ENCODE measurements at regions not wholly inside any gene's neighbourhood (a gene's known extent, or its start where the extent isn't known, plus 50 kb on each side); places are given as distances from the start of the nearest gene placed in this dataset.

DNA sequence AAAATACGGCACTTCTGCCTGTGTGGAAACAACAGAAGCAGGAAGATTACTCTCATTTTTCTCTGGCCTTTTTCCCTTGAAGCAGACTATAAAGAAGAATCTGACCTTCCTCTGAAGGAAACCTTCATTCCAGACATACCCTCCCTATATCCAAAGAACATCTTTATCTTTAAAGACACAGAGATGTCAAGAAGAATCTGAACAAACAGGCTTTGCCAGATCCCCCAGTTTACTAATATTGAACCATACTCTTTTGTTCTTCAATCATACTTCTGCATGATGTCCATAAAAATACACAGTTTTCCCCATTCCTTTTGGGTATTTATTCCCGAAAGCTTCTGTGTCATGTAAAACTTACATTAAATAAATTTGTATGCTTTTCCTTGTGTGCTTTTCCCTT is 225.8 kb downstream of the MAT2B start:
- CTCF ChIA-PET (ENCODE audit: low intra/inter-chr PET ratio, low total read pairs): no interaction called here
- intact Hi-C loops (cut with micrococcal nuclease; ENCODE audit: unreplicated experiment) (no loop called here), in situ Hi-C loops (cut with HindIII; ENCODE audit: extremely low pct_ligation_motif_present, low pct_unique_long_range_greater_than_20kb) (no loop called here)
- Histone ChIP-seq H2AFZ (ENCODE audit: low read length) (no peak overlapping the region), H3K4me2 (ENCODE audit: low read depth, low read length) (no peak overlapping the region), H3K27ac (ENCODE audit: extremely low read length, insufficient read depth, low read length) (no peak overlapping the region), H3K36me3 (replicated peaks in 1 of 2; ENCODE audit: control insufficient read depth in 1 of 2, insufficient read depth in 2 of 2, low read length in 2 of 2) (no peaks in the 10 kb centered on the region), H3K27me3 (ENCODE audit: control insufficient read depth in 1 of 2, insufficient read depth in 2 of 2, low read length in 2 of 2) (no peaks in the 10 kb centered on the region), H3K4me1 (ENCODE audit: insufficient read depth, low read length) (no peaks in the 10 kb centered on the region), H3K9ac (ENCODE audit: insufficient read depth, low read depth, low read length) (no peak overlapping the region), H3K79me2 (ENCODE audit: insufficient read depth, low read length) (no peaks in the 10 kb centered on the region), H3K4me3 (replicated peaks in 1 of 3; ENCODE audit: insufficient read depth in 1 of 3, low read depth in 2 of 3, low read length in 3 of 3) (no peak overlapping the region), H3K9me3 (ENCODE audit: low read length) (no peaks in the 10 kb centered on the region), H4K20me1 (ENCODE audit: insufficient read depth, low read length) (no peaks in the 10 kb centered on the region)
- POLR2A ChIA-PET: no interaction called here
- 38% methylated on average over 2 of the region's 2 CpGs for WGBS (ENCODE audit: low lambda C conversion rate)
- BruUV-seq (replicated peaks): no TSS peak
- ATAC-seq (no peak), DNase-seq (ENCODE audit: low spot score) (no peak), FAIRE-seq (no peak)
- TF ChIP-seq, protein P1, sequence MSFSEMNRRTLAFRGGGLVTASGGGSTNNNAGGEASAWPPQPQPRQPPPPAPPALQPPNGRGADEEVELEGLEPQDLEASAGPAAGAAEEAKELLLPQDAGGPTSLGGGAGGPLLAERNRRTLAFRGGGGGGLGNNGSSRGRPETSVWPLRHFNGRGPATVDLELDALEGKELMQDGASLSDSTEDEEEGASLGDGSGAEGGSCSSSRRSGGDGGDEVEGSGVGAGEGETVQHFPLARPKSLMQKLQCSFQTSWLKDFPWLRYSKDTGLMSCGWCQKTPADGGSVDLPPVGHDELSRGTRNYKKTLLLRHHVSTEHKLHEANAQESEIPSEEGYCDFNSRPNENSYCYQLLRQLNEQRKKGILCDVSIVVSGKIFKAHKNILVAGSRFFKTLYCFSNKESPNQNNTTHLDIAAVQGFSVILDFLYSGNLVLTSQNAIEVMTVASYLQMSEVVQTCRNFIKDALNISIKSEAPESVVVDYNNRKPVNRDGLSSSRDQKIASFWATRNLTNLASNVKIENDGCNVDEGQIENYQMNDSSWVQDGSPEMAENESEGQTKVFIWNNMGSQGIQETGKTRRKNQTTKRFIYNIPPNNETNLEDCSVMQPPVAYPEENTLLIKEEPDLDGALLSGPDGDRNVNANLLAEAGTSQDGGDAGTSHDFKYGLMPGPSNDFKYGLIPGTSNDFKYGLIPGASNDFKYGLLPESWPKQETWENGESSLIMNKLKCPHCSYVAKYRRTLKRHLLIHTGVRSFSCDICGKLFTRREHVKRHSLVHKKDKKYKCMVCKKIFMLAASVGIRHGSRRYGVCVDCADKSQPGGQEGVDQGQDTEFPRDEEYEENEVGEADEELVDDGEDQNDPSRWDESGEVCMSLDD (CRISPR knock-in tag; IDR thresholded peaks at IDR 0.05; ENCODE audit: borderline replicate concordance): no peak
- TF ChIP-seq, protein P2, sequence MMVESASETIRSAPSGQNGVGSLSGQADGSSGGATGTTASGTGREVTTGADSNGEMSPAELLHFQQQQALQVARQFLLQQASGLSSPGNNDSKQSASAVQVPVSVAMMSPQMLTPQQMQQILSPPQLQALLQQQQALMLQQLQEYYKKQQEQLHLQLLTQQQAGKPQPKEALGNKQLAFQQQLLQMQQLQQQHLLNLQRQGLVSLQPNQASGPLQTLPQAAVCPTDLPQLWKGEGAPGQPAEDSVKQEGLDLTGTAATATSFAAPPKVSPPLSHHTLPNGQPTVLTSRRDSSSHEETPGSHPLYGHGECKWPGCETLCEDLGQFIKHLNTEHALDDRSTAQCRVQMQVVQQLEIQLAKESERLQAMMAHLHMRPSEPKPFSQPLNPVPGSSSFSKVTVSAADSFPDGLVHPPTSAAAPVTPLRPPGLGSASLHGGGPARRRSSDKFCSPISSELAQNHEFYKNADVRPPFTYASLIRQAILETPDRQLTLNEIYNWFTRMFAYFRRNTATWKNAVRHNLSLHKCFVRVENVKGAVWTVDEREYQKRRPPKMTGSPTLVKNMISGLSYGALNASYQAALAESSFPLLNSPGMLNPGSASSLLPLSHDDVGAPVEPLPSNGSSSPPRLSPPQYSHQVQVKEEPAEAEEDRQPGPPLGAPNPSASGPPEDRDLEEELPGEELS (CRISPR knock-in tag; IDR thresholded peaks at IDR 0.05): no peak
- TF ChIP-seq, protein P3, sequence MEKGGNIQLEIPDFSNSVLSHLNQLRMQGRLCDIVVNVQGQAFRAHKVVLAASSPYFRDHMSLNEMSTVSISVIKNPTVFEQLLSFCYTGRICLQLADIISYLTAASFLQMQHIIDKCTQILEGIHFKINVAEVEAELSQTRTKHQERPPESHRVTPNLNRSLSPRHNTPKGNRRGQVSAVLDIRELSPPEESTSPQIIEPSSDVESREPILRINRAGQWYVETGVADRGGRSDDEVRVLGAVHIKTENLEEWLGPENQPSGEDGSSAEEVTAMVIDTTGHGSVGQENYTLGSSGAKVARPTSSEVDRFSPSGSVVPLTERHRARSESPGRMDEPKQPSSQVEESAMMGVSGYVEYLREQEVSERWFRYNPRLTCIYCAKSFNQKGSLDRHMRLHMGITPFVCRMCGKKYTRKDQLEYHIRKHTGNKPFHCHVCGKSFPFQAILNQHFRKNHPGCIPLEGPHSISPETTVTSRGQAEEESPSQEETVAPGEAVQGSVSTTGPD (CRISPR knock-in tag; IDR thresholded peaks at IDR 0.05): no peak
- TF ChIP-seq, protein P4, sequence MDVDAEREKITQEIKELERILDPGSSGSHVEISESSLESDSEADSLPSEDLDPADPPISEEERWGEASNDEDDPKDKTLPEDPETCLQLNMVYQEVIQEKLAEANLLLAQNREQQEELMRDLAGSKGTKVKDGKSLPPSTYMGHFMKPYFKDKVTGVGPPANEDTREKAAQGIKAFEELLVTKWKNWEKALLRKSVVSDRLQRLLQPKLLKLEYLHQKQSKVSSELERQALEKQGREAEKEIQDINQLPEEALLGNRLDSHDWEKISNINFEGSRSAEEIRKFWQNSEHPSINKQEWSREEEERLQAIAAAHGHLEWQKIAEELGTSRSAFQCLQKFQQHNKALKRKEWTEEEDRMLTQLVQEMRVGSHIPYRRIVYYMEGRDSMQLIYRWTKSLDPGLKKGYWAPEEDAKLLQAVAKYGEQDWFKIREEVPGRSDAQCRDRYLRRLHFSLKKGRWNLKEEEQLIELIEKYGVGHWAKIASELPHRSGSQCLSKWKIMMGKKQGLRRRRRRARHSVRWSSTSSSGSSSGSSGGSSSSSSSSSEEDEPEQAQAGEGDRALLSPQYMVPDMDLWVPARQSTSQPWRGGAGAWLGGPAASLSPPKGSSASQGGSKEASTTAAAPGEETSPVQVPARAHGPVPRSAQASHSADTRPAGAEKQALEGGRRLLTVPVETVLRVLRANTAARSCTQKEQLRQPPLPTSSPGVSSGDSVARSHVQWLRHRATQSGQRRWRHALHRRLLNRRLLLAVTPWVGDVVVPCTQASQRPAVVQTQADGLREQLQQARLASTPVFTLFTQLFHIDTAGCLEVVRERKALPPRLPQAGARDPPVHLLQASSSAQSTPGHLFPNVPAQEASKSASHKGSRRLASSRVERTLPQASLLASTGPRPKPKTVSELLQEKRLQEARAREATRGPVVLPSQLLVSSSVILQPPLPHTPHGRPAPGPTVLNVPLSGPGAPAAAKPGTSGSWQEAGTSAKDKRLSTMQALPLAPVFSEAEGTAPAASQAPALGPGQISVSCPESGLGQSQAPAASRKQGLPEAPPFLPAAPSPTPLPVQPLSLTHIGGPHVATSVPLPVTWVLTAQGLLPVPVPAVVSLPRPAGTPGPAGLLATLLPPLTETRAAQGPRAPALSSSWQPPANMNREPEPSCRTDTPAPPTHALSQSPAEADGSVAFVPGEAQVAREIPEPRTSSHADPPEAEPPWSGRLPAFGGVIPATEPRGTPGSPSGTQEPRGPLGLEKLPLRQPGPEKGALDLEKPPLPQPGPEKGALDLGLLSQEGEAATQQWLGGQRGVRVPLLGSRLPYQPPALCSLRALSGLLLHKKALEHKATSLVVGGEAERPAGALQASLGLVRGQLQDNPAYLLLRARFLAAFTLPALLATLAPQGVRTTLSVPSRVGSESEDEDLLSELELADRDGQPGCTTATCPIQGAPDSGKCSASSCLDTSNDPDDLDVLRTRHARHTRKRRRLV (CRISPR knock-in tag; IDR thresholded peaks at IDR 0.05): no peak
- TF ChIP-seq, protein P5, sequence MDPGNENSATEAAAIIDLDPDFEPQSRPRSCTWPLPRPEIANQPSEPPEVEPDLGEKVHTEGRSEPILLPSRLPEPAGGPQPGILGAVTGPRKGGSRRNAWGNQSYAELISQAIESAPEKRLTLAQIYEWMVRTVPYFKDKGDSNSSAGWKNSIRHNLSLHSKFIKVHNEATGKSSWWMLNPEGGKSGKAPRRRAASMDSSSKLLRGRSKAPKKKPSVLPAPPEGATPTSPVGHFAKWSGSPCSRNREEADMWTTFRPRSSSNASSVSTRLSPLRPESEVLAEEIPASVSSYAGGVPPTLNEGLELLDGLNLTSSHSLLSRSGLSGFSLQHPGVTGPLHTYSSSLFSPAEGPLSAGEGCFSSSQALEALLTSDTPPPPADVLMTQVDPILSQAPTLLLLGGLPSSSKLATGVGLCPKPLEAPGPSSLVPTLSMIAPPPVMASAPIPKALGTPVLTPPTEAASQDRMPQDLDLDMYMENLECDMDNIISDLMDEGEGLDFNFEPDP (CRISPR knock-in tag; conservative IDR thresholded peaks at IDR 0.05): no peak
- no peak for TF ChIP-seq RAD51 (IDR thresholded peaks at IDR 0.05; ENCODE audit: borderline replicate concordance)
- TF ChIP-seq, protein P6, sequence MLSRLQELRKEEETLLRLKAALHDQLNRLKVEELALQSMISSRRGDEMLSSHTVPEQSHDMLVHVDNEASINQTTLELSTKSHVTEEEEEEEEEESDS (CRISPR knock-in tag; IDR thresholded peaks at IDR 0.05; ENCODE audit: borderline replicate concordance): no peak
- no peak for TF ChIP-seq ZNF567 (CRISPR knock-in tag; IDR thresholded peaks at IDR 0.05; ENCODE audit: borderline replicate concordance)
- TF ChIP-seq SRY (CRISPR knock-in tag; IDR thresholded peaks at IDR 0.05): no peak
